SIG-M5 treated with dmso at 0.1 percent for 504 hours (cell line): ENCODE measurements at regions not wholly inside any gene's neighbourhood (a gene's known extent, or its start where the extent isn't known, plus 50 kb on each side); places are given as distances from the start of the nearest gene placed in this dataset.

Source experiments
- DNase-seq: peaks from one replicate; lab custom pipeline; 2025; ENCODE audit not compliant: unreplicated experiment; lab: John Stamatoyannopoulos, UW

DNA sequence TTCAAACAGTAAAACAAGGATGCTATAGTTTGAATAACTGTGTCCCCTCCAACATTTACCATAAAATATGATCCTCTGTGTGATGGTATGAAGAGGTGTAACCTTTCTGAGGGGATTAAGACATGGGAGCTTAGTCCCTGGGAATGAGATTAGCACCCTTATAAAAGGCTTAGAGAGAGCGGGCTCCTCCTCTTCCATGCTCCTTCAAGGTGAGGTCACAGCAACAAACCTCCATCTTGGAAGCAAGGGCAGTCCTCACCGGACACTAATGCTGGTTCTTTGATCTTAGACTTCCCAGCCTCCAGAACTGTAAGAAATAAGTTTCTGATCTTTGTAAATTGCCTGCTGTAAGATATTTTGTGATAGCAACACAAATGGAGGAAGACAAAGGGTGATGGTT, 700.3 kb downstream of the TMEM182 start:
- no peak for DNase-seq

DNA sequence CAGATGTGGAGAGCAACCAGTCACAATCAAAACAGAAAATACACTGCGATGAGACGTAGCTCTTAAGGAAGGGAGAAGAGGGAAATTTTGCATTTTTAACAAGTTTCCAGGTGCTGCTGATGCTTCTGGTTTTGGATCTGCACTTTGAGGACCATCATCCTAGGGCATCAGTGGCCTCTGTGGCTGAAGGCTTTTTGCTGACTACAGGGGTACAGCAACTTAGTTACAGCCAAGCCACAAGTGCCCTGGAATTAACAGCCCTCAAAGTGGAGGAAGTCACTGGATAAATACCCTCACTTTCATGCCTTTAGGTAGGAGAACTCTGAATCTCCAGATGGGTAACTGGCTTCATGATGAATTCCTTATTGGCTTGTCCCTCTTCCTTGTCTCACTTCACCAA, 700.9 kb downstream of the TMEM182 start:
- no peak for DNase-seq

DNA sequence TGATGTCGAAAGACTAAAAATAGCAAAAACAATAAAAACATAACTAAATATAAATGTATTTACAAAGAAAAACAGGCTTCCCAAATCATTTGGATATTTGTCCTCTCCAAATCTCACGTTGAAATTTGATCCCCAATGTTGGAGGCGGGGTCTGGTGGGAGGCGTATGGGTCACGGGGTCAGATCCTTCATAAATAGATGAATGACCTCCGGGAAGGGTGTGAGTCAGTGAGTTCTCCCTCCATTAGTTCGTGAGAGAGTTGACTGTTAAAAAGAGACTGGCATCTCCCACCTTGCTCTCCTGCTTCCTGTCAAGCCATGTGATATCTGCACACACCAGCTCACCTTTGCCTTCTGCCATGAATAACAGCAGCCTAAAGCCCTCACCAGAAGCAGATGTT, 703.0 kb downstream of the TMEM182 start:
- DNase-seq, result no peak

- DNase-seq, result no peak
These were observed 708.0 kb downstream of the TMEM182 start for GRCh38 chr2:103469800-103470199.

- DNase-seq, result no peak
These were observed 723.1 kb downstream of the TMEM182 start for GRCh38 chr2:103484906-103485305.

DNA sequence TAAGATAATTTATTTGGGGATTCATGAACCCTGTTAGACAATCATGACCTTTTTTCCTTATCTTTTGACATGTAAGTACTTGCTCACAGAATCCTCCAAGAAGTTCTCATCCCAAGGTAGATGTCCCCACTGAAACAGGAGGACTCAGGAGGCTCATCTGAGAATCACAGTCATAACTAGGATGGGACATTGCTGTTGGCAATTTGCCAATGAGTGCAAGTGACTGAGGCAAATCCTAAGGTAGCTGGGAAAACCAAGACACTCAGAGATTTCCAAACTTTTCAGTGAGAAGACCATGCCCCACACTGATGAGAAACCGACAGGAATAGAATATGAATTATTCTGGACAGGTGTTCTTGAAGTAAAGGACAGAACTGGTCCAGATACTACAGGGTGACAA, 735.0 kb downstream of the TMEM182 start:
- DNase-seq, result no peak

- no peak for DNase-seq
These were observed 745.0 kb downstream of the TMEM182 start for GRCh38 chr2:103506812-103507211.

DNA sequence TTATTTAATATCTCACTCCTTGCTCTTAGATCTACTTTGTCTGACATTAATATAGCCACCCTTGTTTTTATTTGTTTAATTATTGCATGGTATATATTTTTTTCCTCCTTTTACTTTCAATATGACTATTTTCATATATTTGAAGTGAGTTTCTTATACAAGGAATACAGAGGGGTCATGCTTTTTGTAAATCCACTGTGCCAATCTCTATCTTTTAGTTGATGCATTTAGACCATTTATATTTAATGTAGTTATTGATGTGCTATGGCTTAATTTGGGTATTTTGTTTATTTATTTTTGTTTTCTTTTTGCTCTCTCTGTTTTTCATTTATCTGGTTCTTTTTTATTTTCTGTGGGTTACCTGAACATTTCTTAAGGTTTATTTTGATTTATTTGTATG, 750.6 kb downstream of the TMEM182 start:
- DNase-seq, result no peak

DNA sequence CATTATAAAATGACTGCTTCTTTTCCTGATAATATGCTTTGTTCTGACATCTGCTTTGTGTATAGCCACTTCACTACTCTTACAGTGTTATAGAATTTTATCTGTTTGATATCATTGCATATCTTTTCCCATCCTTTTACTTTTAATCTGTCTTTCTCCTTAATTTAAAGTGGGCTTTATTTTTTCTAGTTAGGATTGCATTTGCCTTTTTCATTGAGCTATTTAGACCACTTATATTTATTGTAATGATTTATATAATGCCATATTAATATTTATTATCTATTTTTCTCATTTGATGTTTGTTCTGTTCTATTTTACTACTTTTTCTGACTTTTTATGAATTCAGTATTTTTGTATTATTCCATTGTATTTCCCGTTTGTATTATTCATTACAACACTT, 758.7 kb downstream of the TMEM182 start:
- no peak for DNase-seq

- no peak for DNase-seq
These were observed 763.9 kb downstream of the TMEM182 start for GRCh38 chr2:103525756-103526155.

- DNase-seq, result no peak
These were observed 764.9 kb downstream of the TMEM182 start for GRCh38 chr2:103526757-103527156.

GRCh38 chr2:103527278-103527677, 765.4 kb downstream of the TMEM182 start:
- no peak for DNase-seq

GRCh38 chr2:103529798-103530502, 768.1 kb downstream of the TMEM182 start:
- DNase-seq, result no peak

DNA sequence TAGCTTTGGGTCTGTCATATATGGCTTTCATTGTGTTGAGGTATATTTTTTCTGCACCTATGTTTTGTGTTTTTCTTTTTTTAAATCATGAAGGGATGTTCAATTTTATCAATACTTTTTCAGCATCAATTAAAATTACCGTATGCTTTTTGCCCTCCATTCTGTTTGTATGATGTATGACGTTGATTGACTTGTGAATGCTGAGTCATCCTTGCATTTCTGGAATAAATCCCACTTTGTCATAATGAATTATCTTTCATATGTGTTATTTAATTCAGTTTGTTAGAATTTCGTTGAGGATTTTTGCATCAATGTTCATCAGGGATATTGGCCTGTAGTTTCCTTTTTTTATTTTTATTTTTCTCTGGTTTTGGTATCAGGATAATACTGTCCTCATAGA, 790.9 kb downstream of the TMEM182 start:
- no peak for DNase-seq

DNA sequence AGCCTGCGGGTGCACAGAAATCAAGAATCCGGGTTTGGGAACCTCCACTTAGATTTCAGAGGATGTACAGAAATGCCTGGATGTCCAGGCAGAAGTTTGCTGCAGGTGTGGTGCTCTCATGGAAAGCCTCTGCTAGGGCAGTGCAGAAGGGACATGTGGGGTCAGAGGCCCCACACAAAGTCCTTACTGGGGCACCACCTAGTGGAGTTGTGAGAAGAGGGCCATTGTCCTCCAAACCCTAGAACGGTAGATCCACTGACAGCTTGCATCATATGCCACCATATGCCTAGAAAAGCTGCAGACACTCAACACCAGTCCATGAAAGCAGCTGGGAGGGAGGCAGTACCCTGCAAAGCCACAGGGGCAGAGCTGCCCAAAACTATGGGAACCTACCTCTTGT, 833.0 kb downstream of the TMEM182 start:
- no peak for DNase-seq

DNA sequence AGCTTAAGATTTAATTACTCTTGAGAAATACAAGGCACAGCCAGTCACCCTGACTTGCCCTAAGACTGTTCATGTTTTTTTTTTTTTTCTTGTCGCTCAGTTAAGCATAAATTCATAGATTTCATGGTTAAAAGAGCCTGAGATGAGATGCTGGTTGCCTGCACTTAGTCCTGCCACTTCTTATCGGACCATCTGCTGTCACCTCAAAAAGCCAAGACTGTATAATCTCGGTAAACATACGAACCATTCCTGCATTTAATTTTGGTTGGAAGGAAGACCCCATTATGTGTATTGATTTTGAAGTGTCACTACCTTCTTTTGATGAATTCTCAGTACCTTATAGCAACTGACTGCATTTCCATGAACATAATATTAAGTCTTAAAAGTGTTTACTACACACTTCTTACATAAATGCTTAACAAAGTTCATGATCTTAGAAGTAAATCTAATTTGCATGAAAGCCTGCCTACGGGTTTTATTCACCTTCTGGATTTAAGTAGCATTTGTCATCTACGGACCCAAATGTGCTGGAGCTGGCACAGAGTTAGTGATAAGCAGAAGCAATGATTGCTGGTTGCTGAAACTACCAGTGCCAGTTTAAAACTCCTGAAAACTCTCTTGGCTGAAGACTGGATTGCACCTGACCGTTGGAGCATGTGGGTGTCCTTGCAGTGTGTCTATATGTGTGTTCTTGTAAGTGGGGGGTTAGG, 843.4 kb downstream of the TMEM182 start:
- no peak for DNase-seq

DNA sequence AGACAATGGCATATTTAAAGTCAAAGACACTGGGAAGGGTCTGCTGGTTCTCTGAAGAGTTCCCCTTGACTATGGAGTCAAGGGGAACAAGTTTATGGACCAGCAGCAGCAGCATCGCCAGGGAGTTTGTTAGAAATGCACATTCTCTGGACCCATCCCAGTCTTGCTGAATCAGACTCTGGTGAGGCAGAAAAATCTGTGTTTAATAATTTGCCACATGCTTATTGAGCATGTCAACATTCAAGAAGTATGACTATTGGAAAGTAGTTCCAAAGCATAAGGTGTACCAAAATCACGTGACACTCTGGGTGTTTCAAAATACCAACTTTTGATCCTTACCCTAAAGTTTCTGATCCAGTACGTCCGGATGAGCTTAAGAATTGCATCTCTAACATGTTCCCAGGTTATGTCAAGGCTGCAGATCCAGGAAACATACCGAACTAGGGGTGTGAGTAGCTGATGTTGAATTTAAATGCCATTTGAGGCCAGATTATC, 853.8 kb downstream of the TMEM182 start:
- DNase-seq, result no peak

DNA sequence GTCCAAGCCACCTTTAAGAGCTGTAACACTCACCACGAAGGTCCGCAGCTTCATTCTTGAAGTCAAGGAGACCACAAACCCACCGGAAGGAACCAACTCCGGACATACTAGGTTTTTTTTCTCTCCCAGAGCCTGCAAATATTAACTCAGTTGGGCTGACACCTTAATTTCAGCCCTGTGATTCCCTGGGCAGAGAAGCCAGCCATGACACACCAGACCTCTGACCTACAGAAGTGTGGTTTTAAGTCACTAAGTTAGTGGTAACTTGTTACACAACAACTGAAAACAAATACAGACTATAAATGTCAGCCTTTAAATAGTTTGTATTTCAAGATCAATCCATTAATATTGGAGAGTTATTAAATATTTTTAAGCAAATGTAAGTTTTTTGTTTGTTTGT, 855.1 kb downstream of the TMEM182 start:
- DNase-seq, result no peak

DNA sequence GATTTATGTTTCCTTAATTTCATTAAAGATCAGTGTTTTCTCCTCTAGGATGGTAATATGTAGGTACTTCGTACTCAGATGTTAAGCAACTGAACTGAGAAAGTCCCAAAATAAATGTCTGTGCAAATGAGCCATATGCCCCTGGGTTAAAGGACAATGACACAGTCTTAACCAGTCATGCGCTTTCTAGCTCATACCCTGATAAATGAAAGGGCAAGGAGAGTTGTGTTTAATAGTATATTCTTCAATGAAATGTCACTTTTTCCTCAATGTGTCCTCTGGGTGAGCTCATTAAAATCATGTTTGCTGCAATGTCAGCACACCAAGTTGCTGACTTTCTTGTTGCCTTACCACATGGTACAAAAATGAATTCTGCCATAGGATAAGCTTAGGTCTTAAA, 856.3 kb downstream of the TMEM182 start:
- no peak for DNase-seq

- DNase-seq, result no peak
These were observed 865.5 kb downstream of the TMEM182 start for GRCh38 chr2:103627301-103627700.

- no peak for DNase-seq
These were observed 877.1 kb downstream of the TMEM182 start for GRCh38 chr2:103638978-103639377.

GRCh38 chr2:103656558-103656957, 894.7 kb downstream of the TMEM182 start:
- no peak for DNase-seq

- DNase-seq, result no peak
These were observed 898.7 kb downstream of the TMEM182 start for GRCh38 chr2:103660519-103660918.
